TTC549 (cell line): ENCODE measurements at regions not wholly inside any gene's neighbourhood (a gene's known extent, or its start where the extent isn't known, plus 50 kb on each side); places are given as distances from the start of the nearest gene placed in this dataset.
A peak's percentile ranks its signal among the peaks of the same experiment; 100 is the strongest.
"Not testable (repeated sequence)": the region's sequence is repeated elsewhere in the genome, so short reads cannot be mapped to it uniquely, and the experiment has no call there.

Source experiments
- FAIRE-seq: peaks from 2 replicates; lab custom pipeline; 2012; peaks lifted over from hg19 to GRCh38; lab: Jason Lieb, UNC

- no peak for FAIRE-seq
These were observed 280.5 kb downstream of the TLL1 start for GRCh38 chr4:166153548-166153947.

GRCh38 chr4:166162327-166162726 lies 289.3 kb downstream of the TLL1 start:
- FAIRE-seq: no peak

- FAIRE-seq: peak; percentile 73
These were observed 292.9 kb downstream of the TLL1 start for GRCh38 chr4:166165829-166166420.

GRCh38 chr4:166169111-166169510 lies 296.1 kb downstream of the TLL1 start:
- FAIRE-seq: no peak

DNA sequence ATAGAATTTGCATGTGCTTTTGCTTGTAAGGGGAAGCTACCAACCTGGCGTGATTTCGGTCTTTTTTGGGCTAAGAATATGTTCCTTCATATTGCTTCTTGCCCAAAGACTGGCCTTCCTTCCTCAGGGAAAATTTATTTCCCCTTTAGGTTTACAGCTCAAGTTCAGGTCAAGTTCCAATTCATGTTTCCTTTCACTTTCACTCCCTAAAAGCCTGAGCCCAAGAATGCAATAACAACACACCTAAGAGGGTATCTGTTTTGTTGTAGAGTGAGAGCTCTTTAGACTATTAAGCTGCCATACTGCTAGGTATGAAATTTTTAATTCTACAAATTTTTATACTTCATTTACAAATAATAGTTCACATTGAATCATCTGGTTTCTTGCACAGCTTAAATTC lies 299.6 kb downstream of the TLL1 start:
- no peak for FAIRE-seq

- FAIRE-seq: no peak
These were observed 301.9 kb downstream of the TLL1 start for GRCh38 chr4:166174717-166175490.

DNA sequence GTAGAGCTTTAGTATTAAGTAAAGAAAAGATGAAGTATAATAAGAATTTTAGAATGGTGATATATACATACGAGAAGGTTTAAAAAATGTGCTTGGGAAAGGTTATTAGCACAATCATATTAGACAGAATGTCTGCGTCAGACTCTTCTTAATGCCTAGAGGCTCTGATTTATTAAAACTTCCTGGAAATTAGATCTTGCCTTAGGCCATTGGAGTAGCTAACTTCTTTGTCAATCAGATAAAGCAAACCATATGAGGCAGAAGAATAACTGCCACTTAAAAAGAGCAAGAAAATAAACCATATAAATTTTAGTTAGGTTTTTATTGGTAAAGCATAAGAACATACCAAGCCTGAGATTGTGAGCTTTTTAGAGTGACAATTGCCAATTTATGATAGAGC lies 309.1 kb downstream of the TLL1 start:
- no peak for FAIRE-seq

- FAIRE-seq: no peak
These were observed 322.1 kb downstream of the TLL1 start for GRCh38 chr4:166195101-166195500.

GRCh38 chr4:166197166-166197565 lies 324.1 kb downstream of the TLL1 start:
- no peak for FAIRE-seq

DNA sequence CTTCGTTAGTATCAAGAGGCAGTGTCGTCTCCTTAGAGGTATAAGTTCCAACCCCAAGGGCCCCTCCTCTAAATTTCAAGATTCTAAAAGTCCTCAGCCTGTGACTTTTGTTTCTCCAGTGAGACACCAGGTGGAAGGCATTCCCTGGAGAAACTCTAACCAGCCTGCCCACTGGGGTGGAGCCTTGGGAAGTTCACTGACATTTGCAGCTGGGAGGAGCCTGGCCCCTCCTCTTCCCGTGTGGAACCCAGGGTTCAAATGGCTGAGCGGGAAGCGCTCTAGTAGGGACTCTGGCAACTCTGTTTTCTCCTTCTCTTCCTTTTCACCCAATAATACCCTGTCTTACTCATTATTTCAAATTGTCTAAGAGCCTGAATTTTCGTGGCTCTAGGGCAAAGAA lies 325.0 kb downstream of the TLL1 start:
- FAIRE-seq: no peak

DNA sequence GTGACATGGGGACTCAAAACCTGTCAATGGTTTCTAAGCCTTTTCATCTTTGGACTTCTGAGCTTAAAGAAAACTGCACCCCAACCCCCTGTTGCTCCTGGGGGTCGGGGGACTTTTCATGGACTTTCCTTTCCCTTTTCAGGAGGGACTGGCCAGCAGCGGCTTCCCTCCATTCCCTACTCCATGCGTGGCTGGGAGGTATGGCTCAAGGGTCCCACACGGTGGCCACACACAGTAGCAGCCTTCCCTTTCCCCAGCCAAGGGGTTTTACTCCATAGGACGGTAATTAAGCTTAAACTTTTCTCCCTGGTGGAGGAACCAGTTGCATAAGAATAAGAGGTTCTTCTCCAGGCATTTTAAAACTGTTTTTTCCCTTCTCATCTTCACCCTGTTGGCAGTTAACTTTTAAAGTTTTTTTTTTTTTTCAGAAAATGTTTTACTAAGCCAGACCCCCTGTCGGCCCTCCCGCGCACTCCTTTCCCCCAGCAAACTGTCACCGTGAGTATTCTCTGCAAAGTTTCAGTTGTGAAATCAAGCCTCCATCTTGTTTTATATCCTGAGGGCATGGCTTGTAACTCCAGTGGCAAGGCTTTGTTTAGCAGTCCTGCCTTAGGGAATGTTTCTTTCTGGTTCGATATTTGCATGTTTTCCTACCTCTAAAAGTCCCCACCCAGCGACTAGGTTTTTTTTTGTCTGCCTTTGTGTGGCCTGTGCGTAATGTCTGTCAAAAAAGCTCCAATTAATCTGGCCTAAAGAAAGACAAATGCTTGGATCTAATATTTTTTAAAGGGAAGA lies 325.7 kb downstream of the TLL1 start:
- FAIRE-seq: no peak

DNA sequence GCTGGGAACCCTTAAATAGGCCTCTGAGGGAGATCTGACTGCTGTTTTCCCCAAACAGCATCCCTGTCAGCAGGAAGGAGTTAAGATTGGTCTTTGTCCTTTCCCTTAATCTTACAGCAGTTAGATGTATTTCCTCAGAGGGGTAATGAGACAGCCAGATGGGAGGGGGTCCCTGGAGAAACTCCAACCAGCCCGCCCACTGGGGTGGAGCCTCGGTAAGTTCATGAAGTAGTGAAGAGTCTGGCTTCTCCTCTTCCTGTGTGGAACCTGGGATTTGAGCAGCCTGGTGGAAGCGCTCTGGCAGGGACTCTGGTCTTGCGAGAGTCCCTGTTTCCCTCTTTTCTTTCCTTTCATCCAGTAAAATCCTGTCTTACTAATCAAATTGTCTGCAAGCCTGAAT lies 330.0 kb downstream of the TLL1 start:
- no peak for FAIRE-seq

DNA sequence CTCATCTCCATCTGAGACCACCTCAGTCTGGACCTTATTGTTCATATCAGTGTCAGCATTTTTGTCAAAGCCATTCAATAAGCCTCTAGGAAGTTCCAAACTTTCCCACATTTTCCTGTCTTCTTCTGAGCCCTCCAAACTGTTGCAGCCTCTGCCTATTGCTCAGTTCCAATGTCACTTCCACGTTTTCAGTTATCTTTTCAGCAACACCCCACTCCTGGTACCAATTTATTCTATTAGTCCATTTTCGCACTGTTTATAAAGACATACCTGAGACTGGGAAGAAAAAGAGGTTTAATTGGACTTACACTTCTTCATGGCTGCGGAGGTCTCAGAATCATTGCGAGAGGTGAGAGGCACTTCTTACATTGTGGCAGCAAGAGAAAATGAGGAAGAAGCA lies 339.3 kb downstream of the TLL1 start:
- FAIRE-seq: not testable (repeated sequence)

DNA sequence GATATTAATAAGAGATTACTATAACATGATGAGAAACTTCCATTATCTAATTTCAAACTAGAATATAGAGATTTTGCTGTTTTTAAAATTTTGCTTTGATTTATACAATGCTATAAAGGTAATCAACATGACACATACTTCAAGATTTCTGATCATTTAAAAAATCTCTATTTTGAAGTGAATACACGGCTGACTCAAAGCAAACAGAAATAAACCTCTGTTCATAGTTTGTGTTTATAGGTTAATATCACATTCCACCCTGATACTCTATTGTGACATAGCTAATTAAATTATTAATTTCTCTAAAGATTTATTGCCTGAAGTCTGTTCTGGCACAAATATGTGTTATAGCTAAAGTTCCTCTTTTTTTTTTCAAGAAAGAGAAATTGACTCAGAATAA lies 349.2 kb downstream of the TLL1 start:
- no peak for FAIRE-seq

DNA sequence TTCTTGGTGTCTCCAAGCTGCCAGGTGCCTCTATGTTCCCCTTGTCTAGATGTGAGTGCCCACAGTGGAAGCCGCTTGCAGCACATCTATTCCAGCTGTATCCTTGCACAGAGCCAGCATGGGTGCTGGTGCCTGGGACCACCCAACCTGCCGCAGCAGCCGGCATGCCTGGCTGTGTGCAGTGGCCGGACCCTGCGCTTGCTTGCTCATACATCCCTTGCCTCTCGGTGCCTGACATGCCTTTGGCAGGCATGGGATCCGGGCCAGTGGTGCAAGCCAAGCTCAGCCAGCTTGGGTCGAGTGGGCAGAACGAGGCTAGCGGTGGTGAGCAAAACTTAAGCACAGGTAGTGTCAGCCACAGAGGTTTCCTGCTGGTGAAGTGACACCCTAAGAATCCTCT lies 355.1 kb downstream of the TLL1 start:
- FAIRE-seq: no peak

GRCh38 chr4:166229799-166230198 lies 356.8 kb downstream of the TLL1 start:
- no peak for FAIRE-seq

DNA sequence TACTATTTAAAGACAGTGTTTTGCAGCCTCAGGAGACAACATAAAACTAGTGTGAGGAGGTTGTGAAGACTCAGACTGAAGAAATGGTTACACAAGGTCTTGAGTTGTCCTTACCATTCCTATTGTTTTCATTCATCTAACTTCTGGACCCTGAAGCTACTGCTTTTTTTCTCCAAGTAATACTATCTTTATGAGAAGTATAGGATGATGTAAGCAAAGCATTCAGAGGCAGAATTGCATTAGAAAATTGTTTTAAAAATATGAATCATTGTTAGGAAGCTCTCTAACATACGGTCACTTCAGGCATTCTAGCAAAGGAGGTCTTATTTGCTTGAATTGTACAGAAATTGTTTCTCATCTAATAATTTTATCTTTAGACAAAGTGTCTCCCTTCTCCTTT lies 357.8 kb downstream of the TLL1 start:
- no peak for FAIRE-seq

DNA sequence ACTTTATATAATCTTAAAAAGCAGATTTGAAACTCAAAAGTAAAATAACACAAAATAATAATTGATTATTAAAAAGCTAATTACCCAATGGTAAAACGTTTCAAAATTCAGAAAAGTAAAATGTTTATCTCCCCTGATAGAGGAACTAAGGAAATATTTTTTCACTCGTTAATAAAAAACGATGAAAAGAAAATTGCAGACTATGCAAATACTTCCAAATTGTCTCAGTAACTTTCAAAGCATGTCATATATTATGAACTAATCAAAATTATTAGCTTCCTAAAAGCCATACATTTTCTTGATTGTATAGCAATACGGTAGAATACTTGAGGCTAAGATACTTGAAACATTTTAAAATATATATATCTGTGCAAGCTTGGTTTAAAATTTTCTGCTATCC lies 366.3 kb downstream of the TLL1 start:
- no peak for FAIRE-seq

- FAIRE-seq: no peak
These were observed 379.7 kb downstream of the TLL1 start for GRCh38 chr4:166252487-166253402.

GRCh38 chr4:166257276-166257675 lies 384.2 kb downstream of the TLL1 start:
- FAIRE-seq: no peak

DNA sequence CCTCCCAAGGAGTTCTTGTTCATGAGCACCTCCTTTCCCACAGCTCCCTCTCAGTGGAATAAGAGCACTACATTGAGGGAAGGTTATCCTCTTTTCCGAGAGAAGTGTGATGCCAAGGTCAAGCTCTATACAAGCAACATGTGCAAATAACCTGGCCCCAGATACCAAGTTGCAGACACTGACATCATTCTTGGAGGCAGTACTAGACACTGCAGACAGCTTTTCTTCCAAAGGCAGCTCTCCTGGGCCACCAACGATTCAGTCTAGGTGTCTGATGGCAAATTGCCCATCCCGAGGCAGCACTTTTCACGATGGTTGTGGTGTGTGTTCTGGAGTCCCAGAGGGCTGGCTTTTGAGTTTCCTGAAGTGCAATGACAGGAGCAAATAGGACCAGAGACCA lies 384.9 kb downstream of the TLL1 start:
- FAIRE-seq: no peak

DNA sequence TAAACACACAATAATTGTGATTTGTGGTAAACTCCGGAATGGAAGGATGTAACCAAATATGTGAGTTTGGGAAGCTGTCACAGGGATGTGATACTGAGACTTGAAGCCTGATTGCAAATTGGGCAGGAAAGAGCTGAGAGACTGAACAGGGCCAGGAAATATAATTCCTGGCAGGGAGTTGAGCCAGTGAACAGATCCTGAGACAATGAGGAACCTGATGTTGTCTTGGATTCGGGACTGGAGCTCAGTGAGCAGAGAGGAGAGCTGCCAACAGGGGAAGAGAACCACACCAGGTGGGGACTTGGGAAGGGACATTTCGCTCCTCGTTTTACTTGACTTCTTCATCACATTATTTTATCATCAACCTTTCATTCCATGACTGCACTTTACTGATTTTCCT lies 386.0 kb downstream of the TLL1 start:
- no peak for FAIRE-seq
